ENCODE measurements at regions not wholly inside any gene's neighbourhood (a gene's known extent, or its start where the extent isn't known, plus 50 kb on each side); places are given as distances from the start of the nearest gene placed in this dataset.

DNA sequence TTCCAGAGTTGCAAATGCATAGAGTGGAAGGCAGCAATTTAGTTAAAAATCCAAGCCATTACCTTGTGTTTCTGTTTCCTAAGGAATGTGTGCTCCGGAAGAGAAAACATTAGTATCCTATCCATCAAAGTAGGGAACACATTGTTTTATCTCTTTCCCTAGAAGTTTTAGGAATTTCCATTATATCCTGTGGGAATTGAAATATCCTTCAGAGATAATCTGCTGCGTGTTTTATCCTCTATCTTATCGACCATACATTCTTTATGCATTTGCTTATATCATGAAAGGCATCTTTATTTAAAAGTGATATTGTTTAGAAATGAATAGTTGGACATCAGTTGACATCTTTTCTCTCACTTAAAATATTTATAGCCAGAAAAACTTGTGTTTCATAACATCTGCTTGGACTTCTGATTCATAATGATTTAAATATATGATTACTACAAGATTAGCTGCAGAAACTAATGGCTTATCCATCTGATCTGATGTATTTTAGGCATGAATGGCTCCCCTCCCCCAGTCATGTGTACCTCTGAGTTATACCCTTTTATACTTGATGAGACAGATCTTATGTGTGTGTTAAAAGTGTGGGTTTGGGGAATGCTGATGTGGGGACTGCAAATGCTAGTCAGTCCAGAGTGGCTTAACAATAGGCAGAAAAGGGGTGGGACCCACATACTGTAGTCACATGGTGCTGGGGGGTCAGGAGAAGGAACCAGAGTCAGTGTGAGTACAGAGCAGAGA is 136.2 kb upstream of the ARHGAP28 start:
- TF ChIP-seq ZNF274 (IDR thresholded peaks at IDR 0.05; ENCODE audit: low read depth, low read length) (no peak), YY1 (IDR thresholded peaks at IDR 0.05; ENCODE audit: insufficient read depth, insufficient read length) (no peak), SUZ12 (IDR thresholded peaks at IDR 0.05; ENCODE audit: extremely low read depth, insufficient read depth, insufficient read length) (no peak)

Measured in NT2/D1 (cell line).